Upper lobe of left lung (tissue), 4 donors: ENCODE measurements at regions not wholly inside any gene's neighbourhood (a gene's known extent, or its start where the extent isn't known, plus 50 kb on each side); places are given as distances from the start of the nearest gene placed in this dataset.
"Not testable (repeated sequence)": the region's sequence is repeated elsewhere in the genome, so short reads cannot be mapped to it uniquely, and the experiment has no call there.

Experiments
- EP300 ChIP-seq, 4 donors: sonication (generic); formaldehyde crosslinking; IDR thresholded peaks; one replicate each; pipeline ENCODE4 v1.5.1; 2017; ENCODE audit warnings: antibody characterized with exemption in 4 of 4, control low read depth in 2 of 4
- POLR2A ChIP-seq, 4 donors: fragments of 450-650 bp; IDR thresholded peaks; one replicate each; pipeline ENCODE4 v1.5.1; 2016 to 2017; ENCODE audit warnings: antibody characterized with exemption in 4 of 4, mild to moderate bottlenecking in 2 of 4
- POLR2AphosphoS5 ChIP-seq, 2 donors: sonication (generic); formaldehyde crosslinking; IDR thresholded peaks; one replicate each; pipeline ENCODE4 v1.5.1; 2017; ENCODE audit warnings: antibody characterized with exemption in 2 of 2
- TF ChIP-seq, protein P1 (sequence below), 6 experiments: fragments of 450-650 bp in 4 of 6; fragments of 200-600 bp in 2 of 6; sonication (generic) in 2 of 6; IDR thresholded peaks; one replicate each; pipeline ENCODE4 v1.5.1; 2016 to 2019; ENCODE audit warnings: antibody characterized with exemption in 6 of 6

DNA sequence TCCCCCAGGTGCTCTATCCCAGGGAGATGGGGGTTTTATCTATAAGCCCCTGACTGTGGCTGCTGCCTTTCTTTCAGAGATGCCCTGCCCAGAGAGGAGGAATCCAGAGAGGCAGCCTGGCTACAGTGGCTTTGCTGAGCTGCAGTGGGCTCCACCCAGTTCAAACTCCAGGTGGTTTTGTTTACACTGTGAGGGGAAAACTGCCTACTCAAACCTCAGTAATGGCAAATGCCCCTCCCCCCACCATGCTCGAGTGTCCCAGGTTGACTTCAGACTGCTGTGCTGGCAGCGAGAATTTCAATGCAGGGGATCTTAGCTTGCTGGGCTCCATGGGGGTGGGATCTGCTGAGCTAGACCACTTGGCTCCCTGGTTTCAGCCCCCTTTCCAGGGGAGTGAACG lies 419.6 kb upstream of the CASK start:
- TF ChIP-seq, protein P1, sequence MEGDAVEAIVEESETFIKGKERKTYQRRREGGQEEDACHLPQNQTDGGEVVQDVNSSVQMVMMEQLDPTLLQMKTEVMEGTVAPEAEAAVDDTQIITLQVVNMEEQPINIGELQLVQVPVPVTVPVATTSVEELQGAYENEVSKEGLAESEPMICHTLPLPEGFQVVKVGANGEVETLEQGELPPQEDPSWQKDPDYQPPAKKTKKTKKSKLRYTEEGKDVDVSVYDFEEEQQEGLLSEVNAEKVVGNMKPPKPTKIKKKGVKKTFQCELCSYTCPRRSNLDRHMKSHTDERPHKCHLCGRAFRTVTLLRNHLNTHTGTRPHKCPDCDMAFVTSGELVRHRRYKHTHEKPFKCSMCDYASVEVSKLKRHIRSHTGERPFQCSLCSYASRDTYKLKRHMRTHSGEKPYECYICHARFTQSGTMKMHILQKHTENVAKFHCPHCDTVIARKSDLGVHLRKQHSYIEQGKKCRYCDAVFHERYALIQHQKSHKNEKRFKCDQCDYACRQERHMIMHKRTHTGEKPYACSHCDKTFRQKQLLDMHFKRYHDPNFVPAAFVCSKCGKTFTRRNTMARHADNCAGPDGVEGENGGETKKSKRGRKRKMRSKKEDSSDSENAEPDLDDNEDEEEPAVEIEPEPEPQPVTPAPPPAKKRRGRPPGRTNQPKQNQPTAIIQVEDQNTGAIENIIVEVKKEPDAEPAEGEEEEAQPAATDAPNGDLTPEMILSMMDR (IDR thresholded peaks at IDR 0.05) = not testable (repeated sequence)
- not testable (repeated sequence) for TF ChIP-seq POLR2AphosphoS5, POLR2A, EP300 (IDR thresholded peaks at IDR 0.05)
